ENCODE measurements at regions not wholly inside any gene's neighbourhood (a gene's known extent, or its start where the extent isn't known, plus 50 kb on each side); places are given as distances from the start of the nearest gene placed in this dataset.
"Not testable (repeated sequence)": the region's sequence is repeated elsewhere in the genome, so short reads cannot be mapped to it uniquely, and the experiment has no call there.

GRCh38 chr4:71211748-71212147 is 127.1 kb upstream of the SLC4A4 start:
- DNase-seq: no peak

DNA sequence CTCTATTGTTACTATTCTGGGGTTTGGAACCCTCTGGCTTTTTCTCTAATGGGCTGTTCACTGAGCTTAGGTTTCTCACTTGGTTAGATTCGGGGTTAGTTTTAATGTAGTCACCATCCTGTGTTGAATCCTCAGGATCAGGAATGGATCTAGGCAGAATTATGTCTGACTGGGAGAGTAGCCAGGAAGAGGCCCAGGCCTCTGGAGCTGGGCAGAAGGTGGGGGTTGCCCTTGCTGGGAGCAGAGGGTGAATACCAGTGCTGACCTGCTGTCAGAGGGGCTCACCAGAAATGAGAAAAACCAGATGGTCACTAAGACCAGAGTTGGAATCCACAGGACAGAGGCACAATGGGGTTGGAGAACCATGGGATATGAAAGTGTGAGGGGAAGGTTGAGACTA is 126.6 kb upstream of the SLC4A4 start:
- no peak for DNase-seq

GRCh38 chr4:71214578-71214977 is 124.2 kb upstream of the SLC4A4 start:
- no peak for DNase-seq

GRCh38 chr4:71216316-71216959 is 122.4 kb upstream of the SLC4A4 start:
- no peak for DNase-seq

DNA sequence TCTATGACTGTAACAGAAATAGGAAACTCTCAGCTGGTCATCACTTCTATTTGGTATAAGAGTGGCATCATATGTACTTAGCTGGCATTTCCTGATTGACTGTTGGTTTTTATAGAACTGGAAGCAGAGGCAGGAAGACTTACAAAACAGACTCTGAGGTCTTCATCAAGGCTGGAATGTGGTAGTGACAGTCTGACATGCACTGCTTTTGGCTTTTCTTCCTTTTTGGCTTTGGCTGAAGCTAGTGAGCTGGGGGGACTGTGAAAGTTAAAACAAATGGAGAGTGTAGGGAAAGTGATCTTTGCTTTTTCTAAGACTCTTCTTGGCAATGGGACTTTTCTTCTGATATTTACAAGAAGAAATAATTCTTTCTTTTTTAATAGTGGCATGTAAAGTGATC is 121.1 kb upstream of the SLC4A4 start:
- no peak for DNase-seq

DNA sequence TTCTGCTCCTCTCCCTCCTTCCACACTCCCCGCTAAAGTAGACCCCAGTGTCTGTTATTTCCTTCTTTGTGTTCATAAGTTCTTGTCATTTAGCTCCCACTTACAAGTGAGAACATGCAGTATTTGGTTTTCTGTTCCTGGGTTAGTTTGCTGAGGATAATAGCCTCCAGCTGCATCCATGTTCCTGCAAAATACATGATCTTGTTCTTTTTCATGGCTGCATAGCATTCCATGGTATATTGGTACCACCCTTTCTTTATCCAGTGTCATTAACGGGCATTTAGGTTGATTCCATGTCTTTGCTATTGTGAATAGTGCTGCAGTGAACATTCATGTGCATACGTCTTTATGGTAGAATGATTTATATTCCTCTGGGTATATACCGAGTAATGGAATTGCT is 118.0 kb upstream of the SLC4A4 start:
- DNase-seq: not testable (repeated sequence)

DNA sequence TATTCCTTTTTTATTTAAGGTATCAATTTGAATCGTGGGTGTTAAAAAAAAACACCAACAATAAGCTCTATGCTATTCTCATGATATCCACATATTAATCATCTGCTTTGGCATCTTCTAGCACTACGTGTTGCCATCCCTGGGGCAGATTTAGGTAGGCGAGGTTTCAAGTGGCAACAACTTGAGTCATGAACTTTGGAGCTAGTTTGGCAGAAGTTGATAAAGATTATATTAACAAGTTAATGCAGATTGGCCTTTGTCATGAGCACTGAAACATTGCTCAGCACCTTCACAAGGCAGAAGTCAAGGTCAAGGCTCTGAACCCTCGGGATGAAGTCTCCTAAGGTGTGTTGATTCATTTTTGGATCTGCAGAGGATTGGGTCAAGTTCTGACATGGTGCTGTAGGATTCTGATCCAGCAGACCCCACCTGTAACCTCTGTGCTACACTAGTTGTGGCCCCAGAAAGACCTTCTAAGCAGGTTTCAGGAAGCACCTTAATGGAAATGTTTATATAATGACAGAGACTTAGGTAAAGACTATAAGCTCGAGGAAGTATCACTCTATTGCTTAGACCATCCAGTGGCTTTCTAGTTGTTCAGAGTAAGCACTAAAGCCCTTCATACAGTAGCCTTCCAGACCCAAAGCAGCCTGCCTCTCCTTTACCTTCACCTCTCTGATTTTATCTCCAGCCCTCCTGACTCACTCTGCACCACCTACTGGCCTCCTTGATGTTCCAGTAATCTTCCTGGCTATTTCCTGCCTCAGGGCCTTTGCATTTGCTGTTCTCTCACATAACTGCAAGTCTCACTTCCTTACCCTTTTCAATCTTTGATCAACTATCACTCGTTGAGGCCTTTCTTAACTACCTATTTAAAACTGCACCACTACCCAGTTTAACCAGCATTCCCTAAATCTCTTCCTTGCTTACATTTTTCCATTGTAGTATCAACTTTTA is 117.0 kb upstream of the SLC4A4 start:
- no peak for DNase-seq

DNA sequence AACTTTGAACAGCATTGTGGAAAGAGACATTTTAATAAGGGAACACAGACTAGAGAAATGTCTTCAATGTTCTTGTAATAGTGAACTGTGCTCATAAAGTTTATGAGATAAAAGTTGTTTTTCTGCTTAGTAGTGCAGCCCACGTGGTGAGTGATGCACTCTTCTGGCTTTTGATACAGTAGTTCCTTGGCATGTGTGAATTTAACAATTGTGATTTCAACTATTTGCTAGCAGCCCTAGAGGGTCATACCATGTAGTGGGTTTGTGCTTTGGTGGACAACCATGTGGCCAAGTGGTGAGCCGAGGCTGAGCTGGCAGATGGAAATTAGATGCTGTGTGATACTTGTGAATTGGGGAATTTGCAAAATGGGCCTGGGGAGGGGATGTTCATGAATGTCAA is 116.2 kb upstream of the SLC4A4 start:
- DNase-seq: no peak

DNA sequence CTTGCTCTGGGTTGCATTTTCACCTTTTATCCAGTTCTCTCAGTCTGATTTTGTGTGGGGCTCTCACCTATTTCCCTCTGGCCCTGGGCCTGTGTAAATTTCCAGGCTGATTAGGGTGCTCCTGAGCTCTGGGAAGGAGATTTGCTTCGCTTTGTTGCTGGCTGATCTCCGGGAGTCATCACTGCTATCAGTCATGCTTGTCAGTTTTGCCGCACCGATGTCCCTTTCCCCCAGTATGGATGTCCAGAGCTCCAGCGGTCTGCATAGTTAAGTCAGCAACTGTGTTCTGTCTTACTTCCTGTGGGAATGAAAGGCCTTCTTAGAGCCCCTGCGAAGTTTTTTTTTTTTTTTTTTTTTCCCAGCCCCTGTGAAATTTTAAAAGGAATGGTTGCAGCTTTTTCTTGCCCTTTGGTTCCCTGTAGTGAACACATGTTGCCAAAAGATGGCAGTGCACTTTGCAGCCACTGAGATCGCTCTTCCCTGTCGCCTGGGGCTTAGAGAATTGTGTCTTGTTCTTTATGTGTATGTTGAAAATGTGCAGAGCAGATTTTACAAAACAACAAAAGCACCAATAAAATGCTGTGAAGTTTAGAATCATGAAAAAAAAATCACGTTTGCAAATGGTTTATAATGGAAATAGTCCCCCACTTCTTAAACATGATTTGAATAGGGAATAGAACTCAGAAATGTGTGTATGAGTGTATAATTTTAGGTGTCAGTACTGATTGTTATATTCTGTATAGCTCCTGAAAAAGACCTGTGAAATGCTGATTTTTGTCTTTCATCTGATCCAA is 109.1 kb upstream of the SLC4A4 start:
- DNase-seq: no peak

DNA sequence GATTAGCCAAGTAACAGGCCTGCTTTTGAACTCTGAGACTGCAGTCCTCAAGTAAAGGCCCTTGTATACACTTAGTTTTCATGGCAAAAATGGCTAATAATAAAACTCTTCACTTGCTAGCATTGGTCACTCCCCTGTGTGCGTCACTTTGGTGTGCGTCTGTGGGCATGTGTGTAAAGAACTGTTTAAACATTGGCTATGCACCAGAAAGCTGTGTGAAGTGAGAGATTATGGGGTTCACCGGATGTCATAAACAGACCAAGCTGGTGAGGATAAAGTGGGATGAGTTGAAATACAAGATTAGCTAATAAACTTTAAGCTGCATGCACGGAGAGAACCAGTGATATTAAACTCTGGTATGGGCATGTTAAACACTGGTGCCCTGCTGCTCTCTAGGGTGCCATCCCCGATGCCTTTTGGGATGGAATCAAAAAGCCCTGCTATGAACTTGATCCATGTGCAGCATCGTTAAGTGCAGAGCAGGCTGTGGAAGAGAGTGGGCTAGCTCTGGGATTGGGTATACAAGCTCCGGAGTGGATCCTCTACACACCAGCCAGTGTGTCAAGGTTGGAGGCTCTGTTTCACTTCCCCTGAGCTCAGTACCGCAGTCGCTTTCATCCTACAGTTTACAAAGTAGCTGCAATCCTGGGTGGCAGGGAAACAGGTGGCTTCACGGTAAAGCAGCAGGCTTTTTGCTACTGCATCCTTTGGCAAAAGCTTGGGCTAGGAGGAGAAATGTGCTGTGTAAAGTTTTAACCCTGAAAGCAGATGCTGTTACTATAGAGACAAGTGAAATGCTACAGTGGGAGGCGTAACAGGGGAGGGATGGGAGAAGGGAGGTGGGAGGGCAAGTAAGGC is 108.3 kb upstream of the SLC4A4 start:
- DNase-seq: no peak

DNA sequence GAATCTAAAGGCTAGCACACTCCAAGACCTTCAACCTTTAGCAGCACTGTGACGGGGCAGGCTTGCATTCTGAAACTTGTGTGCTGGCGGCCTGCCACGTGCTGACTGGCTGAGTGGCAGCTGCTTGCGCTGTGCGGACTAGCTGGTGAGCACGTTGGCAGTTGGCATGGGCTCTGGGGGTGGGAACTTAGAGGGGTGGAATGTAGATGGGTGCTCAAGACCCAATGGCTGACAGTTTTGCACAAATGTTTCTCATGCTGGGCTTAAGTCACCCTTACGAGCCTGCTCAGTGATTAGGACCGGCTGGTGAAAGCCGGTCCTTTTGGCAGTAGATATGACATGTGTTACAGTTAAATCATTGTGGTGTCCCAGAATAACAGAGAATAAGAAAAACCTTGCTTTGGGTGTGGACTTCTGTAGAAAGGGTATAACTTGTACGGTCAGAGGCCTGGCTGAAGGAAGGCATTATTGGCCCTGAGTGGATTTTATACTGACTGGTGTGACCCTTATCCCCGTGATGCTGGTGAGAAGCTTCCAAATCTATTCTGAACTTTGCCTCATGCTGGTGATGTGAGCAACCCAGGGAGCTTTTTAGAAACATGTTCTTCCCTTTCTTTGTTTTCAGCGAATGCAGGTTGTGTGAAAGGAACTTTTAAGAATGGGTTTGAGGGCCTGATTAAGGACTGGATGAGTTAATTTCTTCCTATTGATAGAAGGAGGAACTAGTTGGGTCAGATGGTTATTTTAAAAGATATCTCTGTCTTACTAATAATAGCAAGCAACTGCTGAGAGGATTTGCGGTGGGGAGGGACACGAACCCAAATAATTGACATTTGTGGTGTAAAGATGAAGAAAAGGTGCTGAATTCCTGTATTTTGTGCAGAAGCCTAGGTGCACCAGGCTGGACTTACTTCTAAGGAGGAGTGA is 107.4 kb upstream of the SLC4A4 start:
- DNase-seq: no peak

- DNase-seq: no peak
These were observed 106.8 kb upstream of the SLC4A4 start for GRCh38 chr4:71232056-71232430.

DNA sequence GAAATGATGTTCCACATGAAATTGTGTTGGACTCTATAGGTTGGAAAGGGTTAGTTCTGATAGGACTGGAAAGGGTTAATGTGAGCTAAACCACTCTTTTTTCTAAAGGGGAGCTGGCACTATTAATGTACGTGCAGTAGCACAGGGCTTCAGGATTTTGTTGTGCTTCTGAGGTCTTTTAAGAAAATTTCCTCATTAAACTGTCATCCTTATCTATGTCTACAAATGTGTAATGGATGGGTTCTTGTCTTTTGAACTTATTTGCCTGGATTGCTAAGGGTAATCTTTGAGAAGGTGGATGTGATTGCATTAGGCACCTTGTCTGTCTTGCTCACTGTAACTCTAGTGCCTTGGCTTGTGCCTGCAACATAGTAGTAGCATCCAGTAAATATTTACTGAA is 106.0 kb upstream of the SLC4A4 start:
- no peak for DNase-seq

DNA sequence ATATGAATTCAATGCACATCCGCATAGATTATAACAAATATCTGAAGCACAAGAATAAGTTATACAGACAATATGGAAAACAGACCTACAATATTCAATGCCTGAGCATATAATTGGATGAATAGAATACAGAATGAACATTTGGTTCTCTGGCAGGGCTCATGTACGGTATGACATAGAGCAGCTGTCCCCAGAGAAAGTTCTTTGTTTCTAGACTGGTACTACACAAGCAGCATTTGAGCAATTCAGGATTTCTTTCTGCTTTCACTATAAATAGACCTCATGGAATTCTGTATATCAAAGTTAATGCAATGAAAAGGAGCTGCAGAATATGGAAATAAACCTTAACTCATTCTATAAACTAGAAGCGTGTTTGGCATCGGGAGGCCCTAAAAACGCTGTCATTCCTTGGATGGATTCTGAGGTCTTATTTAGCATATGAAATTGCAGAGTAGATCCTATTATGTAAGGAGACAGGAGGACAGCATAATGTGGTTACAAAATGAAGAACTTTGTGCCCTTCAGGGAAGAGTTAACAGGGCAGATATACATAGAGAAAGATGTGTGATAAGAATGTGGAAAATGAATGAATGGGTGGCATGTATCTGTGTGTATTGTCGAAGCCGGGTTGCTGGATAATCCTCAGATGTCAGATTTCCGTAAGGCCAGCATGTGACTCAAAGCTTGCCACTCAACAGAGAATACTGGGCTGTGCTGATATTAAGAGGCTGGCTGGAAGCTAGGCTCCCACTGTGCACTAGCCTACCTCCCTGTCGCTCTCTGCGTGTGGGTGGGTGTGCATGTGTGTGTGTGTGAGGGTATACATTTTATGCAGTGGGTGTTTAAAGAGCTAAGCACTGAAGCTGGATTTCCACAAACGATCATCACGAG is 103.3 kb upstream of the SLC4A4 start:
- DNase-seq: no peak

- DNase-seq: no peak
These were observed 102.6 kb upstream of the SLC4A4 start for GRCh38 chr4:71236226-71236625.

- no peak for DNase-seq
These were observed 101.2 kb upstream of the SLC4A4 start for GRCh38 chr4:71237641-71238040.

- DNase-seq: no peak
These were observed 99.5 kb upstream of the SLC4A4 start for GRCh38 chr4:71239365-71239764.

- no peak for DNase-seq
These were observed 98.7 kb upstream of the SLC4A4 start for GRCh38 chr4:71240094-71240493.

DNA sequence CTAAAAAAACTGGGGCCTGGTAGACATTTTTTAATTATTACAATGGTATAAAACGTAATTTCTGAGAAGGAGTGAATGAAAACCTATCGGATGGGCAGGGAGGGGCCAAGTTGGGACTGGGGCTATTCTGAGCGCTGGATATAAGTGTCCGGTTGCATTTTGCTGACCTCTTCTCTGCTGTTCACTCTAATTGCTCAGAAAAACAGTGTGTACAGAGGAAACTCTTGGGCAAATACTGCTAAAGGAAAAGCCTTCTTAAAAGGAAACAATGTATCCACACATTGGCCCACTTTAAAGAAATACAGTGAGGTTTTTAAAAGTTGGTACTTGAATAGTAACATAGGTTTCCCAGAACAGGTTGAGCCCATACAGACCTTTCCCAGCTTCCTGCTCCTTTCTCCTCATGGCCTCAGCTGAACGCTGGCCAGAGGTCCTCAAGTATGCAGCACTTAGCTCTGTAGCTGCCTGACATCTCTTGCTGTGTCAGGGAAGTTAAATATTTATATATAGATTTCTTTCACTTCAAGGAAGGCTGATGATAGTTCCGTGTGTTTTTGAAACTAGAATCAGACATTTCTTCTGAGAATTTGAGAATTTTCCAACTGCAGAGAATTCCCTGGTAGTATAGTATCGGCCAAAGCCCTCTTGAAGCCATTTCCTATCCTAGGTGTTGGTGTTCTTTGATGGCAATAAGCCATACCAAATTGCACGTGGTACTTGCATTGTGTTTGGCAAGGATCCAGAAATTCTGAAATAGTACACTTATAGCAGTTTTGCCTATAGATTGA is 97.1 kb upstream of the SLC4A4 start:
- DNase-seq: no peak
